Hepatocyte (in vitro differentiated cells): ENCODE measurements at regions not wholly inside any gene's neighbourhood (a gene's known extent, or its start where the extent isn't known, plus 50 kb on each side); places are given as distances from the start of the nearest gene placed in this dataset.
A peak's percentile ranks its signal among the peaks of the same experiment; 100 is the strongest.

ENCODE experiments used
- DNase-seq: peaks from one replicate; pipeline ENCODE4 v3.0.0-alpha.2; 2016; ENCODE audit warnings: low spot score
- H2AFZ ChIP-seq: fragments of 200-600 bp; sonication (generic); 2 replicates; pipeline ENCODE4 v1.6.0; 2016; ENCODE audit warnings: antibody characterized with exemption, mild to moderate bottlenecking
- H3K27ac ChIP-seq: fragments of 200-600 bp; sonication (generic); 2 replicates; pipeline ENCODE4 v1.5.1; 2016; ENCODE audit warnings: mild to moderate bottlenecking
- H3K27me3 ChIP-seq: fragments of 200-600 bp; sonication (generic); 2 replicates; pipeline ENCODE4 v1.6.1; 2016
- H3K36me3 ChIP-seq: fragments of 200-600 bp; sonication (generic); replicated peaks from 2 replicates; pipeline ENCODE4 v1.5.1; 2016; ENCODE audit warnings: low read depth; ENCODE audit not compliant: insufficient read depth
- H3K4me1 ChIP-seq: fragments of 200-600 bp; sonication (generic); 2 replicates; pipeline ENCODE4 v1.5.1; 2016; ENCODE audit warnings: mild to moderate bottlenecking, moderate library complexity; ENCODE audit not compliant: insufficient read depth
- H3K4me2 ChIP-seq: fragments of 200-600 bp; sonication (generic); 2 replicates; pipeline ENCODE4 v1.6.0; 2016
- H3K4me3 ChIP-seq: fragments of 200-600 bp; sonication (generic); 2 replicates; pipeline ENCODE4 v1.5.1; 2016; ENCODE audit warnings: mild to moderate bottlenecking
- H3K79me2 ChIP-seq: fragments of 200-600 bp; sonication (generic); 2 replicates; pipeline ENCODE4 v1.6.0; 2017; ENCODE audit warnings: mild to moderate bottlenecking
- H3K9me2 ChIP-seq: fragments of 200-600 bp; sonication (generic); replicated peaks from 2 replicates; pipeline ENCODE4 v1.6.0; 2017; ENCODE audit warnings: mild to moderate bottlenecking; ENCODE audit not compliant: insufficient read depth
- H3K9me3 ChIP-seq: fragments of 200-600 bp; sonication (generic); 2 replicates; pipeline ENCODE4 v1.5.1; 2016; ENCODE audit warnings: low read depth, mild to moderate bottlenecking
- H4K20me1 ChIP-seq: fragments of 200-600 bp; sonication (generic); 2 replicates; pipeline ENCODE4 v1.6.0; 2016; ENCODE audit warnings: mild to moderate bottlenecking; ENCODE audit not compliant: insufficient read depth, poor library complexity, severe bottlenecking
- CTCF ChIP-seq: fragments of 200-600 bp; sonication (generic); IDR thresholded peaks from 2 replicates; pipeline ENCODE4 v1.5.1; 2016; ENCODE audit warnings: antibody characterized with exemption, mild to moderate bottlenecking; ENCODE audit not compliant: poor library complexity
- EZH2 ChIP-seq: fragments of 200-600 bp; sonication (generic); IDR thresholded peaks from 2 replicates; pipeline ENCODE4 v1.6.1; 2016; ENCODE audit warnings: antibody characterized with exemption, mild to moderate bottlenecking, borderline replicate concordance
- EZH2phosphoT487 ChIP-seq: fragments of 200-600 bp; sonication (generic); IDR thresholded peaks from one replicate; pipeline ENCODE4 v1.6.1; 2018; ENCODE audit warnings: antibody characterized with exemption, mild to moderate bottlenecking, low read depth, moderate library complexity; ENCODE audit not compliant: unreplicated experiment, severe bottlenecking
- WGBS: methylation state at CpG from one replicate; pipeline ENCODE4 v1.1.6; 2016; ENCODE audit warnings: low lambda C conversion rate; ENCODE audit errors: missing lambda C conversion rate; 5-methylcytosine and 5-hydroxymethylcytosine counted together

- H3K4me3 ChIP-seq = no peak overlapping the region
- H3K4me1 ChIP-seq = peaks cover 14% of the 10 kb centered on the region
- H3K27ac ChIP-seq = no peak overlapping the region
- H3K79me2 ChIP-seq = no peaks in the 10 kb centered on the region
- peak; percentile 3 for DNase-seq
- H3K4me2 ChIP-seq = peak overlapping the region; percentile 24
- no peaks in the 10 kb centered on the region for H3K9me3 ChIP-seq
- 79% methylated on average over 14 of the region's 14 CpGs for WGBS
- TF ChIP-seq EZH2phosphoT487 = no peak
- no peak for TF ChIP-seq CTCF
- TF ChIP-seq EZH2 = no peak
- no peak overlapping the region for H2AFZ ChIP-seq
- no peaks in the 10 kb centered on the region for H3K36me3 ChIP-seq
- no peaks in the 10 kb centered on the region for H3K27me3 ChIP-seq
- no peaks in the 10 kb centered on the region for H3K9me2 ChIP-seq
- H4K20me1 ChIP-seq = no peaks in the 10 kb centered on the region
Observed at GRCh38 chr17:83182620-83183101, 103.3 kb downstream of the METRNL start.

- H3K4me3 ChIP-seq = no peak overlapping the region
- no peaks in the 10 kb centered on the region for H3K9me3 ChIP-seq
- DNase-seq = no peak
- TF ChIP-seq CTCF (no peak), EZH2phosphoT487 (no peak), EZH2 (no peak)
- H3K9me2 ChIP-seq = no peaks in the 10 kb centered on the region
- H3K4me2 ChIP-seq = peak overlapping the region; percentile 24
- H3K79me2 ChIP-seq = no peaks in the 10 kb centered on the region
- 66% methylated on average over 28 of the region's 28 CpGs for WGBS
- peak overlapping the region; percentile 42 for H3K27ac ChIP-seq
- H4K20me1 ChIP-seq = no peaks in the 10 kb centered on the region
- H3K4me1 ChIP-seq = peaks cover 14% of the 10 kb centered on the region
- no peaks in the 10 kb centered on the region for H3K27me3 ChIP-seq
- no peak overlapping the region for H2AFZ ChIP-seq
- no peaks in the 10 kb centered on the region for H3K36me3 ChIP-seq
Observed at GRCh38 chr17:83183145-83183948, 103.9 kb downstream of the METRNL start.

DNA sequence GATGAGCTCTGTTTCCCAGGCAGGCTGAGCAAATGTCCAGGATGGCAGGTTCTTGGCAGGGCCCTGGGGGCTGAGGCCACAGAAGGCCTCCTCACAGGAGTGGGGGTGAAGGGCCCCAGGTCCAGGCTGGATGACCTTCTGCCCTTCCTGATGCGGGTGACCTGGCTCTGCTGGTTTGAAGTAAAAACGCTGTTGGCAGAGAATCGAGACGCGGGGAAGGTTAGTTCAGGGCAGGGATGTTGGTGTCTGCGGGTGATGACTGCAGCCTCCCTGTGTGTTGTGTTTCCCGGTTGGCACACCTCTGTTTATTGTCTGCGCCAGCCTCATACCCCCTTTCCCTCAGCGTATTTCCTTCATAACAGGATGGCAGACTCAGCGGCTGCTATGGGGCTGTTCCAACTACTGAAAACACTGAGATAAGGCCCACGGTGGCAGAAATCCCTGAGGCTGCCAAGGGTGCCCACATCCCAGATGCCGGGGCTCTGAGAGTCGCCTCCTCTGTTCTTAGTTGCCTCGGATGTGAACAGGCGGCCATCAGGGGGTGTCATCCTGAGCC lies 104.6 kb downstream of the METRNL start:
- Histone ChIP-seq H3K27ac (no peak overlapping the region), H3K36me3 (no peaks in the 10 kb centered on the region), H3K9me2 (no peaks in the 10 kb centered on the region), H4K20me1 (no peaks in the 10 kb centered on the region), H2AFZ (no peak overlapping the region), H3K27me3 (no peaks in the 10 kb centered on the region), H3K4me2 (no peak overlapping the region), H3K4me1 (peaks cover 17% of the 10 kb centered on the region), H3K9me3 (no peaks in the 10 kb centered on the region), H3K79me2 (no peaks in the 10 kb centered on the region), H3K4me3 (no peak overlapping the region)
- no peak for TF ChIP-seq EZH2
- no peak for TF ChIP-seq CTCF
- TF ChIP-seq EZH2phosphoT487 = no peak
- DNase-seq = no peak
- 90% methylated on average over 15 of the region's 15 CpGs for WGBS
